Tibial nerve (tissue), 4 donors: ENCODE measurements at regions not wholly inside any gene's neighbourhood (a gene's known extent, or its start where the extent isn't known, plus 50 kb on each side); places are given as distances from the start of the nearest gene placed in this dataset.

ENCODE experiments used
- CTCF ChIP-seq, 5 experiments: fragments of 200-600 bp in 3 of 5; fragments of 450-650 bp in 2 of 5; sonication (generic) in 3 of 5; IDR thresholded peaks; one replicate each; pipeline ENCODE4 v1.5.1; 2016 to 2019; ENCODE audit warnings: antibody characterized with exemption in 5 of 5, mild to moderate bottlenecking in 3 of 5, moderate library complexity in 2 of 5
- EP300 ChIP-seq, 2 donors: sonication (generic); formaldehyde crosslinking; IDR thresholded peaks; one replicate each; pipeline ENCODE4 v1.6.1; 2017; ENCODE audit warnings: antibody characterized with exemption in 2 of 2, mild to moderate bottlenecking in 1 of 2

- TF ChIP-seq CTCF (IDR thresholded peaks at IDR 0.05) (no peak), EP300 (IDR thresholded peaks at IDR 0.05) (no peak)
These were observed 337.1 kb upstream of the NECTIN3 start for GRCh38 chr3:110734524-110734923.
